ENCODE measurements at regions not wholly inside any gene's neighbourhood (a gene's known extent, or its start where the extent isn't known, plus 50 kb on each side); places are given as distances from the start of the nearest gene placed in this dataset.
"Not testable (repeated sequence)": the region's sequence is repeated elsewhere in the genome, so short reads cannot be mapped to it uniquely, and the experiment has no call there.

DNA sequence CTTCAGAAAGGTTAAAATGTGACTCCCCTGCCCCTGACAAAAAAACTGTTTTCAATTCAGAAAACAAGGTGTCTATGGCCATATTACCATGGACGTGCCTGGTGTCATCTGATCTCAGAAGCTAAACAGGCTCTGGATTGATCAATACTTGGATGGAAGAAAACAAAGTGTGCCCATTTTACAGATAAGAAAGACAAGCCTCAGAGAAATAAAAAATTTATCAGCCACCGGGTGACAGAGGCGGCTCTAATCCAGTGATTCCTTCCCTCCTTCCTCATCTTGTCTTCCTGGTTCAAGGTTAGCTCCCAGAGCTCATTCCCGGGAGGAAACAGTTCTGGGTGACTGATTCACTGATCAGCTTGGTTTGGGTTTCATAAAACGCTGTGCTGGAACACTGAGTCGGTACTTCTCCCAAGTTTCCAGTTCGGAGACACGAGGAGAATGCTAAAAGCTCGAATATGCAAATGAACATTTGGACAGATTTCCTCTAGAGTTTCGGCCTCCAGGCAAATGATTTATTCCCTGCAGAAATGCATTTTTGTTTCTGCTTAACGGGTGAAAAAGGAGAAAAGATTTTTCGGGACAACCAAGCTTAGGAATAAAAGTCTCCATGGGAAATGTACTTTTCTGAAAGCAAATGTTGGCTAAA lies 211.2 kb downstream of the UQCRFS1 start:
- H3K4me3 ChIP-seq (ENCODE audit: low read depth, low read length) = no peak overlapping the region
- no peak for DNase-seq (ENCODE audit: low read depth)
- TF ChIP-seq, protein P1, sequence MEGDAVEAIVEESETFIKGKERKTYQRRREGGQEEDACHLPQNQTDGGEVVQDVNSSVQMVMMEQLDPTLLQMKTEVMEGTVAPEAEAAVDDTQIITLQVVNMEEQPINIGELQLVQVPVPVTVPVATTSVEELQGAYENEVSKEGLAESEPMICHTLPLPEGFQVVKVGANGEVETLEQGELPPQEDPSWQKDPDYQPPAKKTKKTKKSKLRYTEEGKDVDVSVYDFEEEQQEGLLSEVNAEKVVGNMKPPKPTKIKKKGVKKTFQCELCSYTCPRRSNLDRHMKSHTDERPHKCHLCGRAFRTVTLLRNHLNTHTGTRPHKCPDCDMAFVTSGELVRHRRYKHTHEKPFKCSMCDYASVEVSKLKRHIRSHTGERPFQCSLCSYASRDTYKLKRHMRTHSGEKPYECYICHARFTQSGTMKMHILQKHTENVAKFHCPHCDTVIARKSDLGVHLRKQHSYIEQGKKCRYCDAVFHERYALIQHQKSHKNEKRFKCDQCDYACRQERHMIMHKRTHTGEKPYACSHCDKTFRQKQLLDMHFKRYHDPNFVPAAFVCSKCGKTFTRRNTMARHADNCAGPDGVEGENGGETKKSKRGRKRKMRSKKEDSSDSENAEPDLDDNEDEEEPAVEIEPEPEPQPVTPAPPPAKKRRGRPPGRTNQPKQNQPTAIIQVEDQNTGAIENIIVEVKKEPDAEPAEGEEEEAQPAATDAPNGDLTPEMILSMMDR (IDR thresholded peaks at IDR 0.05; ENCODE audit: low read depth, low read length, missing control alignments) = no peak

DNA sequence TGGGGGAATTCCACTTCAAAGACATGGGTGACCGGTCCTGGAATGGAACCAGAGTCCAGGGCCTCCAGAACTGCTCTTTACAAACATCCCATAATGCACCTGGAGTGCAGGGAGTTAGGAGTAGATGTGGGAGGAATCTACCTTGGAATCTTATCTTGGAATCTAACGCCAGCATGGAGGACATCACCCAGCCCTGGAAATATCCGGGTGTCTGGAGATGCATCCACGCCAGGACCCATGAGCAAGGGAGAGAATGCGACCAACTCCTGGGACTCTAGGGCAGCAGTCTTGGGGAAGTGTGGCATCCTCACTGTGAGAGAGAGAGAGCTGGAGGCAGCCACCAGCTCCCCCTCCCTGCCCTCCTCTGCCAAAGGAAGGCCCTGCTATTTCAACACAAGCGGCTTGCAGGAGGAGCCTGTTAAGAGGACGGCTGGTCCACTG lies 211.8 kb downstream of the UQCRFS1 start:
- TF ChIP-seq, protein P1 (IDR thresholded peaks at IDR 0.05; ENCODE audit: low read depth, low read length, missing control alignments) = no peak
- no peak overlapping the region for H3K4me3 ChIP-seq (ENCODE audit: low read depth, low read length)

DNA sequence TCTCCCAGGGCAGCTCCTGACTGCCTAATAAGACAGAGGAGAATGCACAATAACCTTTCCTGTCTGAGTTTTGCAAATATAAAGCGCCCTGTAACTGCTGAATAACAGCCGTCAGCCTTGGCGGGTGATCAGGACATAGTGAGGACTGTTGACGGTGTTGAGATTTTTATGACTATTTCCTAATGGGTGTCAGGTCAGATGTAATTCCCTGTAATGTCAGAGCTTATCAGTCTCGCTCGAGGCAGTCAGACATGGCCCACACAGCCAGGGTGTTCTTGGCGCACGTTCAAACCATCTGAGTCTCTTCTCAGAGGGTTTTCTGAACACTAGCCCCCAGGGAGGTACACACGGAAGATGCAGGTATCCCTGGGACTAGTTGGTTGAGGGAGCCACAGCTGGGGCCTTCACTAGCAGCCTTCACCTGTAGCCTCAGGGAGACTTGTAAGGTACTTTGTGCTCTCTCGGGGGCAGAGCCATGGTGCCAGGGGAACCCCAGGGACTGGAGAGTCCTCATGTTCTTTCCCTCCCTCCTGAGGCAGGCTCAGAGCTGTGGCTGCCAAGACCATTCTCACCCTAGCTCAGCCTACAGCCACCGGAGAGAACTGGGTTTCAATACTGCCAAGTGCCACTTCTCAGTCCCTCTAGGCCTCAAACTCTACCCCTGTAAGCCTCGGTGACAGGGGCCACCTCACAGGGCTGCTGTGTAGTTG lies 213.1 kb downstream of the UQCRFS1 start:
- no peak overlapping the region for H3K4me3 ChIP-seq (ENCODE audit: low read depth, low read length)
- TF ChIP-seq, protein P1 (IDR thresholded peaks at IDR 0.05; ENCODE audit: low read depth, low read length, missing control alignments) = no peak
- DNase-seq (ENCODE audit: low read depth) = no peak

More for the DNA sequence above, 211.8 kb downstream of the UQCRFS1 start:
- DNase-seq (ENCODE audit: low read depth) = no peak

DNA sequence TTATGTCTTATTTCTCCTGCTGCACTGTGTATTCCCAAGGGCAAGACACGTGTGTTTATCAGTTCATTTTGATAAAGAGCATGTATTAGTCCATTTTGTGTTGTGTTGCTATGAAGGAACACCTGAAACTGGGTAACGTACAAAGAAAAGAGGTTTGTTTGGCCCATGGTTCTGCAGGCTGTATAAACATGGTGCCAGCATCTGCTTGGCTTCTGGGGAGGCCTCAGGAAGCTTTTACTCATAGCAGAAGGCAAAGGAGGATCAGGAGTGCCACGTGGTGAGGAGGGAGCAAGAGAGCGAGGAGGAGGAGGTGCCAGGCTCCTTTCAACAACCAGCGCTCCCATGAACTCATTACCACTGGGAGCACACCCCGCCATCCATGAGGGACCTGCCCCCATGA lies 214.0 kb downstream of the UQCRFS1 start:
- TF ChIP-seq, protein P1 (IDR thresholded peaks at IDR 0.05; ENCODE audit: low read depth, low read length, missing control alignments) = no peak
- no peak overlapping the region for H3K4me3 ChIP-seq (ENCODE audit: low read depth, low read length)
- no peak for DNase-seq (ENCODE audit: low read depth)

DNA sequence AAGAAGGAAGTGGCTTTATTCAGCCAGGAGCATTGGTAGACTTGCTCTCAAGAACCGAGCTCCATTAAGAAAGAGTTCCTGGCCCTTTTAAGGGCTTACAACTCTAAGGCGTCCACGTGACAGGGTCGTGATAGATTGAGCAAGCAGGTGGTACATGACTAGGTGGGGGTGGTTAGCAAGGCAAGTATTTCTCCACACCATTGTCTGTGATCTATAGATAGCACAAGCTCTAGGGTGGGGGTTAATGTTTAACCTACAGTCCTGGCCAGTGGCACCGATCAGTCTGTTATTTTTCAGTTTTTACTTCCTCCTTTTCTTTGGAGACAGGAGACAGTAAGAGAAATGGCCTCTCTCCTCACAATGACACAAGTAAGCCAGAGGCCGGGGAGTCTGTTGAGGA lies 215.1 kb downstream of the UQCRFS1 start:
- not testable (repeated sequence) for H3K4me3 ChIP-seq (ENCODE audit: low read depth, low read length); DNase-seq (ENCODE audit: low read depth)

DNA sequence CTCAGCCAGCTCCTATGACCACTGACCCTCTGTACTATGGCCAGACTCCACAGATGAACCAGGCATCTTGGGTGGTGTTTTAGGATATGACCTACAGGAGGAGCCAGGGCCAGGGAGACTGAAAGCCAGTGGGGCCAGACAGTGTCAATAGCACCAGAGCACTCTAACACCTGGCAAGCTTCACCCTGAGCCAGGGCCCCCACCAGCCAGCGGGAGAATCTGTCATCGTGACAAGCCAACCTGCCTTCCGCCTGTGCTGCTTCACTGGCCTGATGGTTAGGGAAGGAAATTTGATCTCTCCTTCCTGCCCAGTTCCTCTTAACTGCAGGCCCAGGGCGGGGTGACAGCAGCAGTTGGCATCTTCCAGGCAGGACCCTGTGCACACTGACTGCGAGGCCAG lies 222.4 kb downstream of the UQCRFS1 start:
- no peak for DNase-seq (ENCODE audit: low read depth)
- TF ChIP-seq, protein P1 (IDR thresholded peaks at IDR 0.05; ENCODE audit: low read depth, low read length, missing control alignments) = no peak
- H3K4me3 ChIP-seq (ENCODE audit: low read depth, low read length) = no peak overlapping the region

DNA sequence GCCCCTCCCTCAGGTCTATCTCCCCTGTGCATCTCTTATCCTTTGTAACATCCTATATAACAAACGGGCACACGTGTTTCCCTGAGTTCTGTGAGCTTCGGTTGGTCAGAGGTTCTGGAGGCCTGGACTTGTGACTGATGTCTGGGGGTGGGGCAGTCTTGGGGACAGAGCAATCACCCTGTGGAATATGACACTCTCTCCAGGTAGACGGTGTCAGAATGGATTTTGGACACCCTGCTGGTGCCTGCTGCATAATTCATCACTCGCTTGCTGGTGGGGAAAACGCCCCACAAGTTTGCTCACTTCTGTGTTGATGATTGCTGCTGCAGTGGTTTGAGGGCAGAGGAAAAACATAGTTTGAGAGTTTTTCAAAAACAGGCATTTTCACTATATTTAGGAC lies 223.2 kb downstream of the UQCRFS1 start:
- TF ChIP-seq, protein P1 (IDR thresholded peaks at IDR 0.05; ENCODE audit: low read depth, low read length, missing control alignments) = no peak

More for the DNA sequence above, 223.2 kb downstream of the UQCRFS1 start:
- H3K4me3 ChIP-seq (ENCODE audit: low read depth, low read length) = no peak overlapping the region
- DNase-seq (ENCODE audit: low read depth) = no peak
